Transverse colon (tissue), 4 donors: ENCODE measurements at regions not wholly inside any gene's neighbourhood (a gene's known extent, or its start where the extent isn't known, plus 50 kb on each side); places are given as distances from the start of the nearest gene placed in this dataset.
"Not testable (repeated sequence)": the region's sequence is repeated elsewhere in the genome, so short reads cannot be mapped to it uniquely, and the experiment has no call there.

ENCODE experiments used
- DNase-seq: peaks from one replicate; pipeline ENCODE4 v3.0.0-alpha.2; 2019
- H3K27ac ChIP-seq, 4 donors: fragments of 200-600 bp; sonication (generic); 2 replicates each; pipeline ENCODE4 v1.5.1; 2016 to 2018; ENCODE audit warnings: inconsistent platforms in 4 of 4
- H3K27me3 ChIP-seq: fragments of 200-600 bp; sonication (generic); 2 replicates; pipeline ENCODE4 v1.5.1; 2017; ENCODE audit warnings: inconsistent platforms
- H3K36me3 ChIP-seq, 4 donors: fragments of 200-600 bp; sonication (generic); 2 replicates each; pipeline ENCODE4 v1.5.1; 2017 to 2019; ENCODE audit warnings: inconsistent platforms in 4 of 4
- H3K4me1 ChIP-seq, 4 donors: fragments of 200-600 bp; sonication (generic); 2 replicates each; pipeline ENCODE4 v1.5.1; 2017 to 2020; ENCODE audit warnings: inconsistent platforms in 4 of 4
- H3K4me3 ChIP-seq, 4 donors: fragments of 200-600 bp; sonication (generic); 1 replicate in 1 of 4; 2 replicates in 3 of 4; pipeline versions ENCODE4 v1.5.1 to v1.6.1; 2017 to 2019; ENCODE audit warnings: inconsistent platforms in 4 of 4
- H3K9me3 ChIP-seq, 2 donors: fragments of 200-600 bp; sonication (generic); 2 replicates each; pipeline ENCODE4 v1.5.1; 2017 to 2019; ENCODE audit warnings: inconsistent platforms in 2 of 2
- CTCF ChIP-seq, 5 experiments: fragments of 200-600 bp in 3 of 5; fragments of 450-650 bp in 2 of 5; sonication (generic) in 3 of 5; IDR thresholded peaks; 1 replicate in 2 of 5; 2 replicates in 3 of 5; pipeline ENCODE4 v1.5.1; 2016 to 2017; ENCODE audit warnings: antibody characterized with exemption in 5 of 5, inconsistent platforms in 3 of 5, mild to moderate bottlenecking in 2 of 5, moderate library complexity in 1 of 5
- EP300 ChIP-seq: sonication (generic); formaldehyde crosslinking; IDR thresholded peaks from one replicate; pipeline ENCODE4 v1.6.1; 2017; ENCODE audit warnings: antibody characterized with exemption, low read depth
- POLR2A ChIP-seq: fragments of 450-650 bp; IDR thresholded peaks from one replicate; pipeline ENCODE4 v1.6.1; 2016; ENCODE audit warnings: antibody characterized with exemption, mild to moderate bottlenecking, moderate library complexity
- POLR2AphosphoS5 ChIP-seq, 3 donors: sonication (generic); formaldehyde crosslinking; IDR thresholded peaks; one replicate each; pipeline ENCODE4 v1.6.1; 2016; ENCODE audit warnings: antibody characterized with exemption in 3 of 3
- WGBS, 2 donors: methylation state at CpG; one replicate each; pipeline ENCODE4 v1.1.5; 2018; ENCODE audit warnings: low coverage in 1 of 2; 5-methylcytosine and 5-hydroxymethylcytosine counted together
- in situ Hi-C, 4 donors: fragments of 200-750 bp; cut with MboI; loops; one replicate each; pipeline versions ENCODE4 v1.15.0 to v1.15.1; 2017; ENCODE audit warnings: low sequenced_read_pairs in 3 of 4, low pct_ligation_motif_present in 1 of 4, low pct_unique_long_range_greater_than_20kb in 1 of 4
- intact Hi-C: fragments of 100-400 bp; cut with DNase I; formaldehyde crosslinking; loops from one replicate; pipeline ENCODE4 v1.15.1; 2023; ENCODE audit warnings: low total_unique reads

DNA sequence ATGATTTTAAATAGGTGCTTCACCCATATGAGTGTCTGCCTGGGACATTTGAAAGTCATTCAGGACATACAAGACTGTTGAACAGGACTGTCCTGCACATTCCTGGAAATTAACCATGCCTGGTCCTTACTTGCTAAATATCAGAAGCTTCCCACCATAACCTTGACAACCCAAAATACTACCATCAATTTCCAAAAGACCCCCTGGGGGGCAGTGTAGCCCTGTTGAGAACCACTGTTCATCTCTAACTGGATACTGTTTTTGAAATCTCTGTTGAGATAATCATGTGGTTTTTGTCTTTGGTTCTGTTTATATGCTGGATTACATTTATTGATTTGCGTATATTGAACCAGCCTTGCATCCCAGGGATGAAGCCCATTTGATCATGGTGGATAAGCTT, 123.8 kb upstream of the ARHGEF26 start:
- H3K27ac ChIP-seq, H3K4me3 ChIP-seq, DNase-seq, intact Hi-C loops, H3K9me3 ChIP-seq, H3K4me1 ChIP-seq, H3K36me3 ChIP-seq, H3K27me3 ChIP-seq, in situ Hi-C loops: not testable (repeated sequence)
- WGBS, 2 donors, result 100% methylated on average over 1 of the region's 1 CpG; no CpG with 5 or more reads in 1 of the 2 donors
- TF ChIP-seq CTCF (IDR thresholded peaks at IDR 0.05), result peak in 2 of 5 experiments; percentile 8 to 36

DNA sequence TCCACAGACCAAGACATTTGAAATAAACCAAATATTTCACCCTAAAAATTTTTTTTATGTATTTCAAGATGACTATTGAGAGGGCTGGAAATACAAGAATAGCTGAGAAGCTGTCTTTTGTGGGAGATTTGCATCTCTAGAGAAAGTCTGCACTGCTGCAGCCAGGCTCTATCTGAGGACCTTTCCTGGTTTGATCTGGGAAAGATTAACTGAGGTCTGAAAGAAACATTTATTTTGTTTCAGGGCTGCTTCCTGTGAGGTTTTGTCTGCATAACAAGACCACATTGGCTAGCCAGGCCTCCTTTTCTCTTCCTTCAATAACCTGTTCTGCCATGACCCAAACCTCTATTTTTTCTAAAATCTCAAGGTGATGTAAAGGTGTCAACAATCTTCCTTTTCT, 117.5 kb upstream of the ARHGEF26 start:
- TF ChIP-seq POLR2A (no peak), EP300 (no peak), CTCF (IDR thresholded peaks at IDR 0.05) (no peak)
- H3K27me3 ChIP-seq, result no peaks in the 10 kb centered on the region
- no peaks in the 10 kb centered on the region for H3K9me3 ChIP-seq
- no peaks in the 10 kb centered on the region for H3K4me1 ChIP-seq
- no peak overlapping the region for H3K27ac ChIP-seq
- no peak overlapping the region for H3K4me3 ChIP-seq
- in situ Hi-C loops (no loop called here), intact Hi-C loops (loop anchor here (10.0 kb wide), 1 partner anchor 251 kb away; no protein-coding TSS in a partner anchor)
- no peaks in the 10 kb centered on the region for H3K36me3 ChIP-seq
- DNase-seq, result no peak

- TF ChIP-seq EP300 (no peak), POLR2A (no peak), CTCF (IDR thresholded peaks at IDR 0.05) (no peak), POLR2AphosphoS5 (IDR thresholded peaks at IDR 0.05) (no peak)
- in situ Hi-C loops, result no loop called here
- 82 to 87% methylated on average over 3 to 5 of the region's 5 CpGs for WGBS, 2 donors
- intact Hi-C loops, result no loop called here
- Histone ChIP-seq H3K27ac (no peak overlapping the region), H3K36me3 (no peaks in the 10 kb centered on the region), H3K27me3 (no peaks in the 10 kb centered on the region), H3K9me3 (no peaks in the 10 kb centered on the region), H3K4me1 (no peaks in the 10 kb centered on the region), H3K4me3 (no peak overlapping the region)
- DNase-seq, result no peak
These were observed 110.2 kb upstream of the ARHGEF26 start for GRCh38 chr3:154011036-154011435.

DNA sequence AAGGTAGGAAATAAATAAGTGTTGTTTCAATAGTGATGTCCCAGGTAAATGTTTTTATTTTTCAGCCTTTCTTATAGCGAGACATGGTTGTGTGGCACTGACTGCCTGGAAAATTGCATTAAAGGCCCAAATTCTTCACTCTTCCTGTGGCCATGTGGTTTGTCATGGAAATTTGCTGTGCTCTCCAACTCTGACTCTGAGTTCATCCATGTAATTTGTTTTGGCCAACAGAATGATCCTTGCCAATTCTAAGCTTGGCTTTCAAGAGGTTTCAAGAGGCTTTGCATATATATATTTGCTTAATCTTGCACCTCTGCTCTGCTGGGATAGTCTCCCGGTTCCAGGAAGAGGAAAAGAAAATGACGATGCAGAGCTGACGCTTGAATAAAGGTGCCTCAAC, 107.5 kb upstream of the ARHGEF26 start:
- Histone ChIP-seq H3K27ac (no peak overlapping the region), H3K4me1 (no peaks in the 10 kb centered on the region), H3K9me3 (no peaks in the 10 kb centered on the region), H3K27me3 (no peaks in the 10 kb centered on the region), H3K36me3 (no peaks in the 10 kb centered on the region), H3K4me3 (no peak overlapping the region)
- in situ Hi-C loops, result no loop called here
- no peak for TF ChIP-seq POLR2A
- TF ChIP-seq CTCF (IDR thresholded peaks at IDR 0.05), result no peak
- TF ChIP-seq POLR2AphosphoS5 (IDR thresholded peaks at IDR 0.05), result no peak
- TF ChIP-seq EP300, result no peak
- DNase-seq, result no peak
- intact Hi-C loops, result no loop called here
- WGBS, 2 donors, result 70 to 83% methylated on average over 4 of the region's 4 CpGs
